Astrocyte (in vitro differentiated cells and primary cell): ENCODE measurements at regions not wholly inside any gene's neighbourhood (a gene's known extent, or its start where the extent isn't known, plus 50 kb on each side); places are given as distances from the start of the nearest gene placed in this dataset.
A peak's percentile ranks its signal among the peaks of the same experiment; 100 is the strongest.

Experiments
- DNase-seq: peaks from one replicate; pipeline ENCODE4 v3.0.0-alpha.2; 2010; ENCODE audit warnings: low read depth
- FAIRE-seq: peaks from 2 replicates; lab custom pipeline; 2011; peaks lifted over from hg19 to GRCh38; lab: Jason Lieb, UNC
- H2AFZ ChIP-seq: 2 replicates; pipeline ENCODE4 v1.6.0; 2012; ENCODE audit warnings: low read depth, low read length, inconsistent platforms
- H3K27ac ChIP-seq: 2 replicates; pipeline ENCODE4 v1.5.1; 2011; ENCODE audit warnings: low read depth, low read length, inconsistent platforms
- H3K27me3 ChIP-seq: 2 replicates; pipeline ENCODE4 v1.6.0; 2011; ENCODE audit warnings: low read length, inconsistent platforms; ENCODE audit not compliant: insufficient read depth
- H3K36me3 ChIP-seq: 2 replicates; pipeline ENCODE4 v1.5.1; 2011; ENCODE audit warnings: low read length, inconsistent platforms; ENCODE audit not compliant: insufficient read depth
- H3K4me1 ChIP-seq: 2 replicates; pipeline ENCODE4 v1.5.1; 2011; ENCODE audit warnings: low read length, inconsistent platforms; ENCODE audit not compliant: insufficient read depth
- H3K4me2 ChIP-seq: 2 replicates; pipeline ENCODE4 v1.6.0; 2012; ENCODE audit warnings: low read length, inconsistent platforms
- H3K4me3 ChIP-seq: 2 replicates; pipeline ENCODE4 v1.5.1; 2011; ENCODE audit warnings: low read depth, mild to moderate bottlenecking, low read length, inconsistent platforms; ENCODE audit not compliant: insufficient read depth
- H3K79me2 ChIP-seq: 2 replicates; pipeline ENCODE4 v1.6.0; 2012; ENCODE audit warnings: mild to moderate bottlenecking, low read length, inconsistent platforms; ENCODE audit not compliant: insufficient read depth
- H3K9ac ChIP-seq: 2 replicates; pipeline ENCODE4 v1.6.0; 2012; ENCODE audit warnings: mild to moderate bottlenecking, low read length, inconsistent platforms
- H3K9me3 ChIP-seq: 2 replicates; pipeline ENCODE4 v1.5.1; 2012; ENCODE audit warnings: low read depth, mild to moderate bottlenecking, low read length, inconsistent platforms; ENCODE audit not compliant: insufficient read depth
- H4K20me1 ChIP-seq: 2 replicates; pipeline ENCODE4 v1.6.0; 2012; ENCODE audit warnings: low read length, inconsistent platforms; ENCODE audit not compliant: insufficient read depth
- H3K27ac Mint-ChIP-seq: one replicate; pipeline ENCODE4 v1.8.0; 2021; ENCODE audit warnings: mild to moderate bottlenecking, mixed read lengths; ENCODE audit not compliant: unreplicated experiment
- H3K27me3 Mint-ChIP-seq: one replicate; pipeline ENCODE4 v1.8.0; 2021; ENCODE audit warnings: low read depth, mixed read lengths; ENCODE audit not compliant: unreplicated experiment
- H3K36me3 Mint-ChIP-seq: one replicate; pipeline ENCODE4 v1.8.0; 2021; ENCODE audit warnings: low read depth, mixed read lengths; ENCODE audit not compliant: unreplicated experiment
- H3K4me1 Mint-ChIP-seq: one replicate; pipeline ENCODE4 v1.8.0; 2021; ENCODE audit warnings: low read depth, mixed read lengths; ENCODE audit not compliant: unreplicated experiment
- H3K4me3 Mint-ChIP-seq: one replicate; pipeline ENCODE4 v1.8.0; 2021; ENCODE audit warnings: mild to moderate bottlenecking, moderate library complexity, mixed read lengths; ENCODE audit not compliant: unreplicated experiment
- H3K9me3 Mint-ChIP-seq: one replicate; pipeline ENCODE4 v1.8.0; 2021; ENCODE audit warnings: mild to moderate bottlenecking, mixed read lengths; ENCODE audit not compliant: unreplicated experiment
- EZH2 ChIP-seq: IDR thresholded peaks from 2 replicates; pipeline ENCODE4 v1.6.1; 2012; ENCODE audit warnings: mild to moderate bottlenecking, low read length, inconsistent platforms; ENCODE audit not compliant: insufficient read depth
- TF ChIP-seq, protein P1 (sequence below): IDR thresholded peaks from 2 replicates; pipeline ENCODE4 v1.5.1; 2011; ENCODE audit warnings: low read depth, mild to moderate bottlenecking, inconsistent platforms, low read length, moderate library complexity; ENCODE audit not compliant: insufficient read depth

DNA sequence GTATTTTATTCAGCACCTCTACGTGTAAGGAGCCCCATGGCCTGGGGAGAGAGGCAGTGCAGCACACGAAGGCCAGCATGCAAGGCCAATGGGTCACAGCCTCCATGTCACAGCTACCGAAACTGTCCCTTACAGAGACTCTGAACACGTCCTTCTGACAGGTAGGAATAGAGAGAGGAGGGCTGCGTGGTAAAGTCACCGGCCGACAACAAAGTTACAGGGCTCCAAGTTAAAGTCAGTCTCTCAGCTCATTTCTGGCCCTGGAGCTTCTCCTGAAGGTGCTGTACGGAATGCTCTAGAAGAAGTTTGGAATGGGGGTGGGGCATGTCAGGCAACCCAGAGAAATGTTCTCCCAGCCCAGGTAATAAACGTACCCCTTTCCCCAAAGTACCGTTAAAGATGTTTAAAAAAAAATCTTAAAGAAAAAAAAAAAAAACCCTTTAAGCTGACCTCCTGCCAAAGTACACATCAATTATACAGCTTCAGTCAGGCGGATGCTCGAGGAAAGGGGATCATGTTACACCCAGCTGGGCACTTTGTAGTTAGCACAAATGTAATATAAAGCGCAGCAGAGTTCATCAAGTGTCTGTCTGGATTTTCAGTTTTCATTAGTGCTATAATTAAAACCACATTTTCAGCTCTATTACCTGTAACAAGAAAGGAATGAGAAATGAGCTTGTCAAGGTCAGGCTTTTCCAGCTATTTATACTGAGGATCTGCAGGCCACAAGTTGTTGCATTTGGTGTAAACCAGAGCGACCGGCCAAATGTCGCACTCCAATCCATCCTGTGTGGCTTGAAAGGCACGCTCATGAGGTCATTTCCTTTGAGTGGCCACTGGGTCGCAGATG lies 53.3 kb upstream of the CDKN3 start:
- Mint-ChIP-seq H3K36me3 (no peaks in the 10 kb centered on the region), H3K4me1 (peaks cover 12% of the 10 kb centered on the region), H3K27me3 (no peaks in the 10 kb centered on the region), H3K27ac (no peak overlapping the region), H3K4me3 (no peak overlapping the region), H3K9me3 (no peaks in the 10 kb centered on the region)
- Histone ChIP-seq H2AFZ (peak overlapping the region; percentile 18), H3K79me2 (no peaks in the 10 kb centered on the region), H3K36me3 (no peaks in the 10 kb centered on the region), H3K4me1 (peaks cover 18% of the 10 kb centered on the region), H3K9me3 (no peaks in the 10 kb centered on the region), H3K27me3 (no peaks in the 10 kb centered on the region), H3K4me2 (peak overlapping the region; percentile 43), H3K9ac (no peak overlapping the region), H3K4me3 (no peak overlapping the region), H3K27ac (no peak overlapping the region), H4K20me1 (no peaks in the 10 kb centered on the region)
- FAIRE-seq (no peak), DNase-seq (peak; percentile 86)
- TF ChIP-seq EZH2 = no peak
- TF ChIP-seq, protein P1, sequence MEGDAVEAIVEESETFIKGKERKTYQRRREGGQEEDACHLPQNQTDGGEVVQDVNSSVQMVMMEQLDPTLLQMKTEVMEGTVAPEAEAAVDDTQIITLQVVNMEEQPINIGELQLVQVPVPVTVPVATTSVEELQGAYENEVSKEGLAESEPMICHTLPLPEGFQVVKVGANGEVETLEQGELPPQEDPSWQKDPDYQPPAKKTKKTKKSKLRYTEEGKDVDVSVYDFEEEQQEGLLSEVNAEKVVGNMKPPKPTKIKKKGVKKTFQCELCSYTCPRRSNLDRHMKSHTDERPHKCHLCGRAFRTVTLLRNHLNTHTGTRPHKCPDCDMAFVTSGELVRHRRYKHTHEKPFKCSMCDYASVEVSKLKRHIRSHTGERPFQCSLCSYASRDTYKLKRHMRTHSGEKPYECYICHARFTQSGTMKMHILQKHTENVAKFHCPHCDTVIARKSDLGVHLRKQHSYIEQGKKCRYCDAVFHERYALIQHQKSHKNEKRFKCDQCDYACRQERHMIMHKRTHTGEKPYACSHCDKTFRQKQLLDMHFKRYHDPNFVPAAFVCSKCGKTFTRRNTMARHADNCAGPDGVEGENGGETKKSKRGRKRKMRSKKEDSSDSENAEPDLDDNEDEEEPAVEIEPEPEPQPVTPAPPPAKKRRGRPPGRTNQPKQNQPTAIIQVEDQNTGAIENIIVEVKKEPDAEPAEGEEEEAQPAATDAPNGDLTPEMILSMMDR = no peak

DNA sequence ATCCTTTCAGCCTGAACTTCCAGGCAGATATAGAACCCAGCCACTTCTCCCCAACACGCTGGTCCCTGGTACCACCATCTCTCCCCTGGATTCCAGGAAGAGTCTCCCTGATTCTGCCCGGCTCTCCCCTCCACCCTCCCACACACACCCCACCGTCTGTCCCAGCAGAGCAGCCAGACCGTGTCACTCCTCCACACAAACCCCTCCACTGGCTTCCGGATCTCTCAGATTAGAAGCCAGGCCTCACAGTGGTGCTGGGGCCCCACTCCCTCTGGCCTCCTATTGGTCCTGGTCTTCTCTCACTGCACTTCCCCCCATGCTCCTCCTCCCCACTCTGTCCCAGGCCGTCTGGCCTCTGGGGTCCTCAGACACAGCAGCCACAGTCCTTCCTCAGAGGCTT lies 52.4 kb upstream of the CDKN3 start:
- no peak overlapping the region for H3K27ac Mint-ChIP-seq
- no peak for FAIRE-seq
- no peak for DNase-seq

More for the DNA sequence above, 52.4 kb upstream of the CDKN3 start:
- Histone ChIP-seq H3K4me2 (peak overlapping the region; percentile 43), H3K9me3 (no peaks in the 10 kb centered on the region), H3K36me3 (no peaks in the 10 kb centered on the region), H3K9ac (no peak overlapping the region), H3K4me3 (no peak overlapping the region), H3K4me1 (peaks cover 20% of the 10 kb centered on the region), H2AFZ (peak overlapping the region; percentile 18), H4K20me1 (no peaks in the 10 kb centered on the region), H3K27me3 (no peaks in the 10 kb centered on the region), H3K27ac (no peak overlapping the region), H3K79me2 (no peaks in the 10 kb centered on the region)
- H3K9me3 Mint-ChIP-seq = no peaks in the 10 kb centered on the region
- H3K27me3 Mint-ChIP-seq = no peaks in the 10 kb centered on the region
- TF ChIP-seq EZH2 = no peak
- TF ChIP-seq, protein P1 = no peak
- H3K36me3 Mint-ChIP-seq = peaks cover 1% of the 10 kb centered on the region
- H3K4me3 Mint-ChIP-seq = no peak overlapping the region
- peaks cover 12% of the 10 kb centered on the region for H3K4me1 Mint-ChIP-seq
